Progenitor cell of endocrine pancreas (in vitro differentiated cells): ENCODE measurements at regions not wholly inside any gene's neighbourhood (a gene's known extent, or its start where the extent isn't known, plus 50 kb on each side); places are given as distances from the start of the nearest gene placed in this dataset.

ENCODE experiments used
- DNase-seq: peaks from one replicate; pipeline ENCODE4 v3.0.0; 2021; ENCODE audit warnings: low spot score; ENCODE audit not compliant: unreplicated experiment
- H3K27ac Mint-ChIP-seq: 2 replicates; pipeline ENCODE4 v1.8.0; 2021; ENCODE audit warnings: mild to moderate bottlenecking, moderate library complexity, mixed read lengths
- H3K27me3 Mint-ChIP-seq: 2 replicates; pipeline ENCODE4 v1.8.0; 2021; ENCODE audit warnings: mixed read lengths
- H3K36me3 Mint-ChIP-seq: 2 replicates; pipeline ENCODE4 v1.8.0; 2022; ENCODE audit warnings: mixed read lengths; ENCODE audit not compliant: insufficient read depth
- H3K4me1 Mint-ChIP-seq: 2 replicates; pipeline ENCODE4 v1.8.0; 2021; ENCODE audit warnings: low read depth, mixed read lengths
- H3K4me3 Mint-ChIP-seq: 2 replicates; pipeline ENCODE4 v1.8.0; 2021; ENCODE audit warnings: low read depth, mild to moderate bottlenecking, moderate library complexity, mixed read lengths
- H3K9me3 Mint-ChIP-seq: 2 replicates; pipeline ENCODE4 v1.8.0; 2021; ENCODE audit warnings: low read depth, mixed read lengths
- TF ChIP-seq, protein P1 (sequence below): fragments of 200-600 bp; sonication (generic); IDR thresholded peaks from one replicate; pipeline ENCODE4 v1.5.0; 2021; ENCODE audit warnings: antibody characterized with exemption, mild to moderate bottlenecking; ENCODE audit not compliant: unreplicated experiment

DNA sequence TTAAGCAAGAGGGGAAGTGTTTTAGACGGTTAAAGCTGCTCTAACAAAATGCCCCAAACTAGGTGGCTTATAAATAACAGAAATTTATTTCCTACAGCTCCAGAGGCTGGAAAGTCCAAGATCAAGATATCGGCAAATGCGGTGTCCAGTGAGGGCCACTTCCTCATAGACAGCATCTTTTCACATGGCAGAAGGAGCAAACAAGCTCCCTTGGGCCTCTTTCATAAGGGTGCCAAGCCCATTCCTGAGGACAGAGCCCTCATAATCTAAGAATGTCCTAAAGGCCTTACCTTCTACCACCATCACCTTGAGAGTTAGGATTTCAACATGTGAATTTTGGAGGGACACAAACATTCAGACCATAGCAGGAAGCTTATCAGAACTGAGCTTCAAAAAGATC lies 57.3 kb upstream of the PPP1CB start:
- no peak overlapping the region for H3K27ac Mint-ChIP-seq
- H3K9me3 Mint-ChIP-seq, result no peaks in the 10 kb centered on the region
- no peak overlapping the region for H3K4me3 Mint-ChIP-seq
- TF ChIP-seq, protein P1, sequence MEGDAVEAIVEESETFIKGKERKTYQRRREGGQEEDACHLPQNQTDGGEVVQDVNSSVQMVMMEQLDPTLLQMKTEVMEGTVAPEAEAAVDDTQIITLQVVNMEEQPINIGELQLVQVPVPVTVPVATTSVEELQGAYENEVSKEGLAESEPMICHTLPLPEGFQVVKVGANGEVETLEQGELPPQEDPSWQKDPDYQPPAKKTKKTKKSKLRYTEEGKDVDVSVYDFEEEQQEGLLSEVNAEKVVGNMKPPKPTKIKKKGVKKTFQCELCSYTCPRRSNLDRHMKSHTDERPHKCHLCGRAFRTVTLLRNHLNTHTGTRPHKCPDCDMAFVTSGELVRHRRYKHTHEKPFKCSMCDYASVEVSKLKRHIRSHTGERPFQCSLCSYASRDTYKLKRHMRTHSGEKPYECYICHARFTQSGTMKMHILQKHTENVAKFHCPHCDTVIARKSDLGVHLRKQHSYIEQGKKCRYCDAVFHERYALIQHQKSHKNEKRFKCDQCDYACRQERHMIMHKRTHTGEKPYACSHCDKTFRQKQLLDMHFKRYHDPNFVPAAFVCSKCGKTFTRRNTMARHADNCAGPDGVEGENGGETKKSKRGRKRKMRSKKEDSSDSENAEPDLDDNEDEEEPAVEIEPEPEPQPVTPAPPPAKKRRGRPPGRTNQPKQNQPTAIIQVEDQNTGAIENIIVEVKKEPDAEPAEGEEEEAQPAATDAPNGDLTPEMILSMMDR, result no peak
- H3K36me3 Mint-ChIP-seq, result no peaks in the 10 kb centered on the region
- peaks cover 25% of the 10 kb centered on the region for H3K4me1 Mint-ChIP-seq
- H3K27me3 Mint-ChIP-seq, result no peaks in the 10 kb centered on the region
- DNase-seq, result no peak

DNA sequence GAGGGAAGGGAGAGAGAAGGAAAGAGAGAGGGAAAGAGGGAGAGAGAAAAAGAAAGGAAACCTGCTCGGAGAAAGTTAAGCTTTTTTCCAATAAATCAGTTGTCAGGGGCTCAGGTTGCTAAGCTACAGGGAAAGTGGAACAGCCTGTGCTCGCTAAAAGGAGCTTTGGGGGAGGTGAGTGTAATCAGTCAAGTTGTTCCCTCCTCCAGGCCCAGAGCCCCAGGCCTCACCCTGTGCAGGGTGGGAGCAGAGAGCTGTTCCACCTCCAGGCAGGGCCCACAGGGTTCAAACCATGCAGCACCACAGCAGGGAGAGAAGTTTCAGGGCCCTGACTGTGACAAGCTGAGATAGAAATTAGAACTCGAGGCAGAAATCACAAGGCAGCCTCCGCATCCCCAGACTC lies 56.4 kb upstream of the PPP1CB start:
- Mint-ChIP-seq H3K4me3 (peak overlapping the region; percentile 7), H3K4me1 (peaks cover 25% of the 10 kb centered on the region), H3K27ac (peak overlapping the region; percentile 90), H3K9me3 (no peaks in the 10 kb centered on the region), H3K36me3 (no peaks in the 10 kb centered on the region), H3K27me3 (no peaks in the 10 kb centered on the region)
- DNase-seq, result no peak
- TF ChIP-seq, protein P1, result no peak

DNA sequence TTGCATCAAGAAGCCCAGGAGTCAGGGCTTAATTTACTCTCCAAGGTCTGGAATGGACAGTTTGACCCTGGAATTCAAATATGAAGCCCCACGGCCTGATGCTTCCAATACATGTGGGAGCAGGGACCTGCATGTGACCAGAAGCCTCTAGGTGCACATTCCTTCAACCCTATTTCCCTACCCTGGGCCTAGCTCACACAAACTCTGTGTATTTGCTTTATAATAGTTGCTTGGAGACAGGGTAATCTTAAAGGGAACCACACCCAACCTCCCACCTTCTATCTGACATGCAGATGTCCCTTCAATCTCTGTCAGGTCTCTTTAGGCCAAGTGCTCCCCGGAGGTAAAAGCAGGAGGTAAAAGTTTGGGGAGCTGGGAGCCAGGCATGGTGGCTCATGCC lies 55.4 kb upstream of the PPP1CB start:
- H3K4me1 Mint-ChIP-seq, result peaks cover 25% of the 10 kb centered on the region
- H3K36me3 Mint-ChIP-seq, result no peaks in the 10 kb centered on the region
- no peaks in the 10 kb centered on the region for H3K9me3 Mint-ChIP-seq
- H3K27ac Mint-ChIP-seq, result no peak overlapping the region
- H3K27me3 Mint-ChIP-seq, result no peaks in the 10 kb centered on the region
- H3K4me3 Mint-ChIP-seq, result no peak overlapping the region
- no peak for DNase-seq
- TF ChIP-seq, protein P1, result no peak

DNA sequence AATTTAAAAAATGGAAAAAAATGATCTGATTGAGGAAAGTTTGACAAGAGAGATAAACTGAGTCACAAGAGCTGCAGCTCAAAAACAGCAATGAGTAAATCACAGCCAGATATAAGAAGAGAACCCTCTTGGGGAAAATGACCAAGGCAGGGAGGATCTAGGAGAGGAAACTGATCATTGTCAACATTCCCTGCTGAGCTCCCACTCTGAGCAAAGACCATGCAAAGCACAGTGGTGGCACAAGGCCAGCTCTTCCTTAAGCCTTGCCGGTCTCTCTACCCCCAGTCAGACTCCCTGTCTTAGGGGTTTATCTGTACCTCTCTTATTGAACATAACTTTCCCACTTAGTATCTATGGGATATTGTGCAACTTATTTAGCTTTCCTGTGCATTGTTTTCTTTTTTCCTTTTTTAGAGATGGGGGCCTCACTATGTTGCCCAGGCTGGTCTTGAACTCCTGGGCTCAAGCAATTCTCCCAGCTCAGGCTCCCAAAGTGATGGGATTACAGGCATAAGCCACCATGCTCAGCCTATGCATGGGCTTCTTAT lies 54.0 kb upstream of the PPP1CB start:
- H3K4me3 Mint-ChIP-seq, result no peak overlapping the region
- H3K36me3 Mint-ChIP-seq, result no peaks in the 10 kb centered on the region
- TF ChIP-seq, protein P1, result no peak
- no peak overlapping the region for H3K27ac Mint-ChIP-seq
- peaks cover 15% of the 10 kb centered on the region for H3K4me1 Mint-ChIP-seq
- no peak for DNase-seq
- H3K27me3 Mint-ChIP-seq, result no peaks in the 10 kb centered on the region
- no peaks in the 10 kb centered on the region for H3K9me3 Mint-ChIP-seq

DNA sequence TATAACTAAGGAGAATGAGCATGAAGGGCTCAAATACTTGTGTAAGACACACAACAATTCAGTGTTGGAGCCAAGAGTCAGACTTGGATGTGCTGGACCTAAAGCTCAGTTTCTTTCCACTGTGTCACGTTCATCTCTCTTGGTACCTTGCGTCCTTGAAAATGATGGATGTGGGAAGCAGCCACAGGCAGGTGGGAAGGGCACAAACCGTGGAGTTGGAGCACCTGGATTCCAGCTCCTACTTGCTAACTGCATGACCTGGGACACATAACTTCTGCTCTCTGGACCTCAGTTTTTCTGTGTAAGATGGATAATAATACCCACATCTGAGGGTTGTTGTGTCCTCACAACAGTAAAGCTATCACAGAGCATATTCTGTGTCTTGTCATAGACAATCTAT lies 53.1 kb upstream of the PPP1CB start:
- peaks cover 15% of the 10 kb centered on the region for H3K4me1 Mint-ChIP-seq
- H3K4me3 Mint-ChIP-seq, result no peak overlapping the region
- TF ChIP-seq, protein P1, result no peak
- no peak overlapping the region for H3K27ac Mint-ChIP-seq
- no peak for DNase-seq
- H3K27me3 Mint-ChIP-seq, result no peaks in the 10 kb centered on the region
- H3K36me3 Mint-ChIP-seq, result no peaks in the 10 kb centered on the region
- no peaks in the 10 kb centered on the region for H3K9me3 Mint-ChIP-seq
